HEK293 (cell line): ENCODE measurements at regions not wholly inside any gene's neighbourhood (a gene's known extent, or its start where the extent isn't known, plus 50 kb on each side); places are given as distances from the start of the nearest gene placed in this dataset.

Experiments
- CTCF ChIA-PET: fragments of 350-600 bp; formaldehyde crosslinking; extraction: SDS; loops from one replicate; lab custom pipeline; 2021; ENCODE audit warnings: antibody characterized with exemption; lab: Yijun Ruan, JAX
- POLR2A ChIA-PET: fragments of 300-600 bp; formaldehyde crosslinking; extraction: SDS; loops from one replicate; lab custom pipeline; 2020; ENCODE audit warnings: antibody characterized with exemption, inconsistent platforms; lab: Yijun Ruan, JAX
- H3K27ac ChIP-seq: fragments of 200-500 bp; sonication (Bioruptor generic); 2 replicates; pipeline ENCODE4 v1.5.1; 2014; ENCODE audit warnings: low read depth, low read length, control low read depth, inconsistent platforms; ENCODE audit errors: extremely low read depth
- H3K36me3 ChIP-seq, 2 experiments: fragments of 200-500 bp in 1 of 2; sonication (Bioruptor generic) in 1 of 2; 1 replicate in 1 of 2; 2 replicates in 1 of 2; pipeline ENCODE4 v1.5.1; 2014 to 2017; ENCODE audit warnings: inconsistent platforms in 2 of 2, low read length in 2 of 2; ENCODE audit not compliant: control insufficient read depth in 2 of 2, insufficient read depth in 1 of 2
- H3K4me1 ChIP-seq: fragments of 200-500 bp; sonication (Bioruptor generic); 2 replicates; pipeline ENCODE4 v1.5.1; 2014; ENCODE audit warnings: mild to moderate bottlenecking, low read length, inconsistent platforms; ENCODE audit not compliant: control insufficient read depth, insufficient read depth
- H3K4me3 ChIP-seq: 2 replicates; pipeline ENCODE4 v1.5.1; 2011; ENCODE audit warnings: low read depth, mild to moderate bottlenecking, control low read depth, low read length, moderate library complexity
- H3K9me3 ChIP-seq: fragments of 200-500 bp; sonication (Bioruptor generic); 2 replicates; pipeline ENCODE4 v1.5.1; 2014; ENCODE audit warnings: low read depth, low read length, inconsistent platforms; ENCODE audit not compliant: control insufficient read depth, insufficient read depth
- BCL11B ChIP-seq: fragments of 450-650 bp; formaldehyde crosslinking; IDR thresholded peaks from 2 replicates; pipeline ENCODE4 v1.5.1; 2016; ENCODE audit warnings: low read depth, missing biosample characterization, missing genetic modification characterization
- GFI1B ChIP-seq: fragments of 450-650 bp; formaldehyde crosslinking; IDR thresholded peaks from 2 replicates; pipeline ENCODE4 v1.5.1; 2016; ENCODE audit warnings: missing biosample characterization, missing genetic modification characterization
- HOXD13 ChIP-seq: sonication (generic); formaldehyde crosslinking; IDR thresholded peaks from 2 replicates; pipeline ENCODE4 v1.8.0; 2022; ENCODE audit warnings: missing genetic modification reagents, borderline replicate concordance
- SCRT2 ChIP-seq: fragments of 450-650 bp; formaldehyde crosslinking; IDR thresholded peaks from 2 replicates; pipeline ENCODE4 v1.5.1; 2016; ENCODE audit warnings: missing biosample characterization, missing genetic modification characterization
- ZFHX2 ChIP-seq: fragments of 450-650 bp; formaldehyde crosslinking; conservative IDR thresholded peaks from 2 replicates; pipeline ENCODE4 v1.5.1; 2016; ENCODE audit warnings: missing biosample characterization, missing genetic modification characterization
- ZNF112 ChIP-seq: fragments of 450-650 bp; formaldehyde crosslinking; IDR thresholded peaks from 2 replicates; pipeline ENCODE4 v1.5.0; 2017; ENCODE audit warnings: missing biosample characterization, missing genetic modification characterization
- ZNF121 ChIP-seq: fragments of 450-650 bp; formaldehyde crosslinking; IDR thresholded peaks from 2 replicates; pipeline ENCODE4 v1.5.1; 2016; ENCODE audit warnings: missing biosample characterization, missing genetic modification characterization
- ZNF138 ChIP-seq: fragments of 450-650 bp; formaldehyde crosslinking; IDR thresholded peaks from 2 replicates; pipeline ENCODE4 v1.5.1; 2016; ENCODE audit warnings: missing biosample characterization, missing genetic modification characterization, borderline replicate concordance
- ZNF174 ChIP-seq: fragments of 450-650 bp; formaldehyde crosslinking; IDR thresholded peaks from 2 replicates; pipeline ENCODE4 v1.5.0; 2017; ENCODE audit warnings: missing biosample characterization, mild to moderate bottlenecking, missing genetic modification characterization
- ZNF292 ChIP-seq: fragments of 450-650 bp; formaldehyde crosslinking; IDR thresholded peaks from 2 replicates; pipeline ENCODE4 v1.5.1; 2016; ENCODE audit warnings: low read depth, missing biosample characterization, missing genetic modification characterization, borderline replicate concordance
- ZNF514 ChIP-seq: fragments of 450-650 bp; formaldehyde crosslinking; IDR thresholded peaks from 2 replicates; pipeline ENCODE4 v1.5.1; 2016; ENCODE audit warnings: missing biosample characterization, missing genetic modification characterization
- ZNF660 ChIP-seq: fragments of 450-650 bp; IDR thresholded peaks from 2 replicates; pipeline ENCODE4 v1.5.1; 2018; ENCODE audit warnings: missing biosample characterization, mild to moderate bottlenecking, missing genetic modification characterization
- ZNF843 ChIP-seq: fragments of 450-650 bp; formaldehyde crosslinking; IDR thresholded peaks from 2 replicates; pipeline ENCODE4 v1.5.1; 2016; ENCODE audit warnings: missing biosample characterization, missing genetic modification characterization
- TF ChIP-seq, protein P1 (sequence below): fragments of 450-650 bp; formaldehyde crosslinking; IDR thresholded peaks from 2 replicates; pipeline ENCODE4 v1.5.1; 2016; ENCODE audit warnings: missing biosample characterization, missing genetic modification characterization
- TF ChIP-seq, protein P2 (sequence below): fragments of 450-650 bp; formaldehyde crosslinking; IDR thresholded peaks from 2 replicates; pipeline ENCODE4 v1.5.1; 2016; ENCODE audit warnings: missing biosample characterization, missing genetic modification characterization, borderline replicate concordance
- TF ChIP-seq, protein P3 (sequence below): fragments of 450-650 bp; formaldehyde crosslinking; conservative IDR thresholded peaks from 2 replicates; pipeline ENCODE4 v1.5.1; 2016; ENCODE audit warnings: low read depth, missing biosample characterization, missing genetic modification characterization
- TF ChIP-seq, protein P4 (sequence below): fragments of 450-650 bp; formaldehyde crosslinking; IDR thresholded peaks from 2 replicates; pipeline ENCODE4 v1.5.1; 2016; ENCODE audit warnings: missing biosample characterization, missing genetic modification characterization
- TF ChIP-seq, protein P5 (sequence below): fragments of 450-650 bp; formaldehyde crosslinking; IDR thresholded peaks from 2 replicates; pipeline ENCODE4 v1.5.1; 2016; ENCODE audit warnings: missing biosample characterization, missing genetic modification characterization

DNA sequence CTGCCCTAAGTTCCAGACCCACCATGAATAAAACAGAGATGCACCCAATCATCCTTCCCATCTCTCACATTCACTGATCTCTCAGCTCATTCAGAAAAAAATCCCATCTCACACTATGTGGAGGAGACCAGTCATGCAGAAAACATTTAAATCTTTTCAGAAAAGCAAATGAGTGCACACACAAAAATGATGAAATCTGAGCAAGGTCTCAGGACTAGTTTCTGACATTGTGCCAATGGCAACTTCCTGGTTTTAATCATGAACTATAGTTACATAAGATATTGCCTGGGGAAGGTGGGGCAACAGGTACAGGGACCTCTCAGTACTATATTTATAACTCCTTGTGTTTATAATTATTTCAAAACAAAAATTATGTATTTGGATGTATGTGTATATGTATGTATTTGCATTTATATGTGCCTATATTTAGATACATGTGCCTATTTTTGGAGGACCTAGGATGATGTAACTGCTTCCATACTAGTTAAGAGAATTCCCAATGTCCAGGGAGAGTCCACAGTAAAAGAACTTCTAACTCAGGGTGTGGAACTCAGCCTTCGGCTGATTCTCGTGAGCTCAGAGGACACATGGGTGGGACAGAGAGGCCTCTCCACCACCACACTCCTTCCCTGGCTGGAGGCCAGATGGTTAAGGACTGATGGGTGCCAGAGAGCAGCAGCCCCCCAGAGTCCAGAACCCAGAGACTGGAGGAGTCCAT lies 71.7 kb upstream of the MAP3K4 start:
- TF ChIP-seq ZFHX2 (no peak), ZNF660 (tag by site-specific recombination) (no peak), SCRT2 (no peak), ZNF843 (tag by site-specific recombination) (no peak), BCL11B (tag by site-specific recombination) (no peak), GFI1B (tag by site-specific recombination) (no peak), ZNF174 (tag by site-specific recombination) (no peak), ZNF112 (tag by site-specific recombination) (no peak), ZNF514 (tag by site-specific recombination) (no peak), ZNF292 (tag by site-specific recombination) (no peak), ZNF121 (tag by site-specific recombination) (no peak), ZNF138 (tag by site-specific recombination) (no peak), HOXD13 (CRISPR knock-in tag) (no peak)
- TF ChIP-seq, protein P1, sequence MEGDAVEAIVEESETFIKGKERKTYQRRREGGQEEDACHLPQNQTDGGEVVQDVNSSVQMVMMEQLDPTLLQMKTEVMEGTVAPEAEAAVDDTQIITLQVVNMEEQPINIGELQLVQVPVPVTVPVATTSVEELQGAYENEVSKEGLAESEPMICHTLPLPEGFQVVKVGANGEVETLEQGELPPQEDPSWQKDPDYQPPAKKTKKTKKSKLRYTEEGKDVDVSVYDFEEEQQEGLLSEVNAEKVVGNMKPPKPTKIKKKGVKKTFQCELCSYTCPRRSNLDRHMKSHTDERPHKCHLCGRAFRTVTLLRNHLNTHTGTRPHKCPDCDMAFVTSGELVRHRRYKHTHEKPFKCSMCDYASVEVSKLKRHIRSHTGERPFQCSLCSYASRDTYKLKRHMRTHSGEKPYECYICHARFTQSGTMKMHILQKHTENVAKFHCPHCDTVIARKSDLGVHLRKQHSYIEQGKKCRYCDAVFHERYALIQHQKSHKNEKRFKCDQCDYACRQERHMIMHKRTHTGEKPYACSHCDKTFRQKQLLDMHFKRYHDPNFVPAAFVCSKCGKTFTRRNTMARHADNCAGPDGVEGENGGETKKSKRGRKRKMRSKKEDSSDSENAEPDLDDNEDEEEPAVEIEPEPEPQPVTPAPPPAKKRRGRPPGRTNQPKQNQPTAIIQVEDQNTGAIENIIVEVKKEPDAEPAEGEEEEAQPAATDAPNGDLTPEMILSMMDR: no peak
- TF ChIP-seq, protein P2, sequence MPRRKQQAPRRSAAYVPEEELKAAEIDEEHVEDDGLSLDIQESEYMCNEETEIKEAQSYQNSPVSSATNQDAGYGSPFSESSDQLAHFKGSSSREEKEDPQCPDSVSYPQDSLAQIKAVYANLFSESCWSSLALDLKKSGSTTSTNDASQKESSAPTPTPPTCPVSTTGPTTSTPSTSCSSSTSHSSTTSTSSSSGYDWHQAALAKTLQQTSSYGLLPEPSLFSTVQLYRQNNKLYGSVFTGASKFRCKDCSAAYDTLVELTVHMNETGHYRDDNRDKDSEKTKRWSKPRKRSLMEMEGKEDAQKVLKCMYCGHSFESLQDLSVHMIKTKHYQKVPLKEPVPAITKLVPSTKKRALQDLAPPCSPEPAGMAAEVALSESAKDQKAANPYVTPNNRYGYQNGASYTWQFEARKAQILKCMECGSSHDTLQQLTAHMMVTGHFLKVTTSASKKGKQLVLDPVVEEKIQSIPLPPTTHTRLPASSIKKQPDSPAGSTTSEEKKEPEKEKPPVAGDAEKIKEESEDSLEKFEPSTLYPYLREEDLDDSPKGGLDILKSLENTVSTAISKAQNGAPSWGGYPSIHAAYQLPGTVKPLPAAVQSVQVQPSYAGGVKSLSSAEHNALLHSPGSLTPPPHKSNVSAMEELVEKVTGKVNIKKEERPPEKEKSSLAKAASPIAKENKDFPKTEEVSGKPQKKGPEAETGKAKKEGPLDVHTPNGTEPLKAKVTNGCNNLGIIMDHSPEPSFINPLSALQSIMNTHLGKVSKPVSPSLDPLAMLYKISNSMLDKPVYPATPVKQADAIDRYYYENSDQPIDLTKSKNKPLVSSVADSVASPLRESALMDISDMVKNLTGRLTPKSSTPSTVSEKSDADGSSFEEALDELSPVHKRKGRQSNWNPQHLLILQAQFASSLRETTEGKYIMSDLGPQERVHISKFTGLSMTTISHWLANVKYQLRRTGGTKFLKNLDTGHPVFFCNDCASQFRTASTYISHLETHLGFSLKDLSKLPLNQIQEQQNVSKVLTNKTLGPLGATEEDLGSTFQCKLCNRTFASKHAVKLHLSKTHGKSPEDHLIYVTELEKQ: no peak
- TF ChIP-seq, protein P3, sequence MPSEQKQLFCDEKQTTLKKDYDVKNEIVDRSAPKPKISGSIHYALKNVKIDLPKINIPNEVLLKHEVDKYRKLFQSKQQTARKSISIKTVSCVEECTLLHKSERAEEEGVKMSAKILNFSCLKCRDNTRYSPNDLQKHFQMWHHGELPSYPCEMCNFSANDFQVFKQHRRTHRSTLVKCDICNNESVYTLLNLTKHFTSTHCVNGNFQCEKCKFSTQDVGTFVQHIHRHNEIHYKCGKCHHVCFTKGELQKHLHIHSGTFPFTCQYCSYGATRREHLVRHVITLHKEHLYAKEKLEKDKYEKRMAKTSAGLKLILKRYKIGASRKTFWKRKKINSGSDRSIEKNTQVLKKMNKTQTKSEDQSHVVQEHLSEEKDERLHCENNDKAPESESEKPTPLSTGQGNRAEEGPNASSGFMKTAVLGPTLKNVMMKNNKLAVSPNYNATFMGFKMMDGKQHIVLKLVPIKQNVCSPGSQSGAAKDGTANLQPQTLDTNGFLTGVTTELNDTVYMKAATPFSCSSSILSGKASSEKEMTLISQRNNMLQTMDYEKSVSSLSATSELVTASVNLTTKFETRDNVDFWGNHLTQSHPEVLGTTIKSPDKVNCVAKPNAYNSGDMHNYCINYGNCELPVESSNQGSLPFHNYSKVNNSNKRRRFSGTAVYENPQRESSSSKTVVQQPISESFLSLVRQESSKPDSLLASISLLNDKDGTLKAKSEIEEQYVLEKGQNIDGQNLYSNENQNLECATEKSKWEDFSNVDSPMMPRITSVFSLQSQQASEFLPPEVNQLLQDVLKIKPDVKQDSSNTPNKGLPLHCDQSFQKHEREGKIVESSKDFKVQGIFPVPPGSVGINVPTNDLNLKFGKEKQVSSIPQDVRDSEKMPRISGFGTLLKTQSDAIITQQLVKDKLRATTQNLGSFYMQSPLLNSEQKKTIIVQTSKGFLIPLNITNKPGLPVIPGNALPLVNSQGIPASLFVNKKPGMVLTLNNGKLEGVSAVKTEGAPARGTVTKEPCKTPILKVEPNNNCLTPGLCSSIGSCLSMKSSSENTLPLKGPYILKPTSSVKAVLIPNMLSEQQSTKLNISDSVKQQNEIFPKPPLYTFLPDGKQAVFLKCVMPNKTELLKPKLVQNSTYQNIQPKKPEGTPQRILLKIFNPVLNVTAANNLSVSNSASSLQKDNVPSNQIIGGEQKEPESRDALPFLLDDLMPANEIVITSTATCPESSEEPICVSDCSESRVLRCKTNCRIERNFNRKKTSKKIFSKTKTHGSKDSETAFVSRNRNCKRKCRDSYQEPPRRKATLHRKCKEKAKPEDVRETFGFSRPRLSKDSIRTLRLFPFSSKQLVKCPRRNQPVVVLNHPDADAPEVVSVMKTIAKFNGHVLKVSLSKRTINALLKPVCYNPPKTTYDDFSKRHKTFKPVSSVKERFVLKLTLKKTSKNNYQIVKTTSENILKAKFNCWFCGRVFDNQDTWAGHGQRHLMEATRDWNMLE (tag by site-specific recombination): no peak
- TF ChIP-seq, protein P4, sequence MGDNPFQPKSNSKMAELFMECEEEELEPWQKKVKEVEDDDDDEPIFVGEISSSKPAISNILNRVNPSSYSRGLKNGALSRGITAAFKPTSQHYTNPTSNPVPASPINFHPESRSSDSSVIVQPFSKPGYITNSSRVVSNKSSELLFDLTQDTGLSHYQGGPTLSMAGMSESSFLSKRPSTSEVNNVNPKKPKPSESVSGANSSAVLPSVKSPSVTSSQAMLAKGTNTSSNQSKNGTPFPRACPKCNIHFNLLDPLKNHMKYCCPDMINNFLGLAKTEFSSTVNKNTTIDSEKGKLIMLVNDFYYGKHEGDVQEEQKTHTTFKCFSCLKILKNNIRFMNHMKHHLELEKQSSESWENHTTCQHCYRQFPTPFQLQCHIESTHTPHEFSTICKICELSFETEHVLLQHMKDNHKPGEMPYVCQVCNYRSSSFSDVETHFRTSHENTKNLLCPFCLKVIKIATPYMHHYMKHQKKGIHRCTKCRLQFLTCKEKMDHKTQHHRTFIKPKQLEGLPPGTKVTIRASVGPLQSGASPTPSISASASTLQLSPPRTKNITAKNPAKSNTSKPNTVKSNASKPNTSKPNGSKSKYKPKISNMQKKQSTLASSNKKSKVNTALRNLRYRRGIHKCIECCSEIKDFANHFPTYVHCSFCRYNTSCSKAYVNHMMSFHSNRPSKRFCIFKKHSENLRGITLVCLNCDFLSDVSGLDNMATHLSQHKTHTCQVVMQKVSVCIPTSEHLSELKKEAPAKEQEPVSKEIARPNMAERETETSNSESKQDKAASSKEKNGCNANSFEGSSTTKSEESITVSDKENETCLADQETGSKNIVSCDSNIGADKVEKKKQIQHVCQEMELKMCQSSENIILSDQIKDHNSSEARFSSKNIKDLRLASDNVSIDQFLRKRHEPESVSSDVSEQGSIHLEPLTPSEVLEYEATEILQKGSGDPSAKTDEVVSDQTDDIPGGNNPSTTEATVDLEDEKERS (tag by site-specific recombination): no peak
- TF ChIP-seq, protein P5, sequence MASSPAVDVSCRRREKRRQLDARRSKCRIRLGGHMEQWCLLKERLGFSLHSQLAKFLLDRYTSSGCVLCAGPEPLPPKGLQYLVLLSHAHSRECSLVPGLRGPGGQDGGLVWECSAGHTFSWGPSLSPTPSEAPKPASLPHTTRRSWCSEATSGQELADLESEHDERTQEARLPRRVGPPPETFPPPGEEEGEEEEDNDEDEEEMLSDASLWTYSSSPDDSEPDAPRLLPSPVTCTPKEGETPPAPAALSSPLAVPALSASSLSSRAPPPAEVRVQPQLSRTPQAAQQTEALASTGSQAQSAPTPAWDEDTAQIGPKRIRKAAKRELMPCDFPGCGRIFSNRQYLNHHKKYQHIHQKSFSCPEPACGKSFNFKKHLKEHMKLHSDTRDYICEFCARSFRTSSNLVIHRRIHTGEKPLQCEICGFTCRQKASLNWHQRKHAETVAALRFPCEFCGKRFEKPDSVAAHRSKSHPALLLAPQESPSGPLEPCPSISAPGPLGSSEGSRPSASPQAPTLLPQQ (tag by site-specific recombination): no peak
- ChIA-PET POLR2A (no interaction called here), CTCF (interaction anchor here (1.1 to 3.3 kb wide), 2 partner anchors 11 to 451 kb away, joined by 3 to 20 read pairs; no protein-coding TSS in a partner anchor)
- Histone ChIP-seq H3K9me3 (no peaks in the 10 kb centered on the region), H3K27ac (no peak overlapping the region), H3K4me1 (no peaks in the 10 kb centered on the region), H3K36me3 (no peaks in the 10 kb centered on the region), H3K4me3 (no peak overlapping the region)
